ENCODE measurements at regions not wholly inside any gene's neighbourhood (a gene's known extent, or its start where the extent isn't known, plus 50 kb on each side); places are given as distances from the start of the nearest gene placed in this dataset.

DNA sequence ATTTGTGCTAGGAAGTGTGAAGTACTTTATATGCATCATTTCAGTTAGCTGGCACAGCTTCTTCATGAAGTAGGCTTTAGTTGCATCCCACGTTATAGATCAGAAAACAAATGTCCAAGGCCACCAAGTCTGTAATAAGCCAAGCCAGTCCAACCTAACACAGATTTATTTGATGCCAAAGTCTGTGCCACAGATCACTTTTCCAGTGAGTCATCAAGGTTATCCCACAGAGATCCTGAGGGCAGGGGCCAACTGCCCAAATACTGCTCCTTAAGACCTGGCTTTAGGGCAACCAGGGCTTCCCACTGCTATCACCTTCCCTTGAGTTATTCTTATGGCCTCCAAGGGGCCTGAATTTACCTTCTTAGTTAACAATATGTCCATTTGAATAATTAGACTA is 1340.4 kb downstream of the XPNPEP1 start:
- H3K4me3 ChIP-seq (ENCODE audit: insufficient read depth, low read length, poor library complexity, severe bottlenecking) = no peak overlapping the region
- no peaks in the 10 kb centered on the region for H3K9me3 ChIP-seq (ENCODE audit: insufficient read depth, low read length)
- H2AFZ ChIP-seq (ENCODE audit: low read depth, low read length, severe bottlenecking) = no peak overlapping the region
- H4K20me1 ChIP-seq (ENCODE audit: low read depth, low read length) = no peaks in the 10 kb centered on the region
- no peak for TF ChIP-seq EZH2phosphoT487 (conservative IDR thresholded peaks at IDR 0.05; ENCODE audit: low read length)
- TF ChIP-seq, protein P1, sequence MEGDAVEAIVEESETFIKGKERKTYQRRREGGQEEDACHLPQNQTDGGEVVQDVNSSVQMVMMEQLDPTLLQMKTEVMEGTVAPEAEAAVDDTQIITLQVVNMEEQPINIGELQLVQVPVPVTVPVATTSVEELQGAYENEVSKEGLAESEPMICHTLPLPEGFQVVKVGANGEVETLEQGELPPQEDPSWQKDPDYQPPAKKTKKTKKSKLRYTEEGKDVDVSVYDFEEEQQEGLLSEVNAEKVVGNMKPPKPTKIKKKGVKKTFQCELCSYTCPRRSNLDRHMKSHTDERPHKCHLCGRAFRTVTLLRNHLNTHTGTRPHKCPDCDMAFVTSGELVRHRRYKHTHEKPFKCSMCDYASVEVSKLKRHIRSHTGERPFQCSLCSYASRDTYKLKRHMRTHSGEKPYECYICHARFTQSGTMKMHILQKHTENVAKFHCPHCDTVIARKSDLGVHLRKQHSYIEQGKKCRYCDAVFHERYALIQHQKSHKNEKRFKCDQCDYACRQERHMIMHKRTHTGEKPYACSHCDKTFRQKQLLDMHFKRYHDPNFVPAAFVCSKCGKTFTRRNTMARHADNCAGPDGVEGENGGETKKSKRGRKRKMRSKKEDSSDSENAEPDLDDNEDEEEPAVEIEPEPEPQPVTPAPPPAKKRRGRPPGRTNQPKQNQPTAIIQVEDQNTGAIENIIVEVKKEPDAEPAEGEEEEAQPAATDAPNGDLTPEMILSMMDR (IDR thresholded peaks at IDR 0.05; ENCODE audit: insufficient read depth, low read length, poor library complexity, severe bottlenecking) = no peak
- H3F3A ChIP-seq (ENCODE audit: insufficient read depth) = no peaks in the 10 kb centered on the region
- no peaks in the 10 kb centered on the region for H3K36me3 ChIP-seq (ENCODE audit: low read length)
- no peak overlapping the region for H3K9ac ChIP-seq (ENCODE audit: low read length)
- no peaks in the 10 kb centered on the region for H3K79me2 ChIP-seq (ENCODE audit: insufficient read depth, low read length)
- no peak overlapping the region for H3K27ac ChIP-seq (ENCODE audit: low read depth, low read length)
- no peaks in the 10 kb centered on the region for H3K9me2 ChIP-seq (replicated peaks; ENCODE audit: insufficient read depth, low read length)
- H3K4me2 ChIP-seq (ENCODE audit: low read depth, low read length, poor library complexity, severe bottlenecking) = no peak overlapping the region
- H3K27me3 ChIP-seq (ENCODE audit: low read length) = no peaks in the 10 kb centered on the region

DNA sequence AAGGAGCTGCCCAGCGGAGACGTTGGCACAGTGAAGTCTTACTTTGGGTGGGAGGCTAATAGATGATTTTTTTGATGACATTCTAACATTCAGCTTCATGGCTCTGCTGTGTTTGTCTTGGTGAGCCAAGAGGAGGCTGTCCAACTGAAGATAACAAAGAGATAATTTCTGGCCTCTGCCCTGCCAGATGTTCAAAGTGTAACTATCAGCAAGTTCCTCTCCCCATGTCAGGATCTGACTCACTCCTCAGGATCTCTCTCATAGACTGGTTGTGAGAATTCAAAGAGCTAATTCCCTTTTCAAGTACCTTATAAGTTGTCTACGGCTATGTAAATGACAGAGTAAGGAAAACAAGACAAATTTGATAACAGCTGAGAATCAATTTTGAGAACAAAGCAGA is 1340.9 kb downstream of the XPNPEP1 start:
- no peak overlapping the region for H2AFZ ChIP-seq (ENCODE audit: low read depth, low read length, severe bottlenecking)
- no peaks in the 10 kb centered on the region for H3K27me3 ChIP-seq (ENCODE audit: low read length)
- no peak for TF ChIP-seq EZH2phosphoT487 (conservative IDR thresholded peaks at IDR 0.05; ENCODE audit: low read length)
- TF ChIP-seq, protein P1 (IDR thresholded peaks at IDR 0.05; ENCODE audit: insufficient read depth, low read length, poor library complexity, severe bottlenecking) = no peak
- no peak overlapping the region for H3K27ac ChIP-seq (ENCODE audit: low read depth, low read length)
- H3K4me3 ChIP-seq (ENCODE audit: insufficient read depth, low read length, poor library complexity, severe bottlenecking) = no peak overlapping the region
- H4K20me1 ChIP-seq (ENCODE audit: low read depth, low read length) = no peaks in the 10 kb centered on the region
- H3K79me2 ChIP-seq (ENCODE audit: insufficient read depth, low read length) = no peaks in the 10 kb centered on the region
- H3K9me3 ChIP-seq (ENCODE audit: insufficient read depth, low read length) = no peaks in the 10 kb centered on the region
- H3K36me3 ChIP-seq (ENCODE audit: low read length) = no peaks in the 10 kb centered on the region
- no peak overlapping the region for H3K9ac ChIP-seq (ENCODE audit: low read length)
- H3K4me2 ChIP-seq (ENCODE audit: low read depth, low read length, poor library complexity, severe bottlenecking) = no peak overlapping the region
- H3F3A ChIP-seq (ENCODE audit: insufficient read depth) = no peaks in the 10 kb centered on the region
- H3K9me2 ChIP-seq (replicated peaks; ENCODE audit: insufficient read depth, low read length) = no peaks in the 10 kb centered on the region

DNA sequence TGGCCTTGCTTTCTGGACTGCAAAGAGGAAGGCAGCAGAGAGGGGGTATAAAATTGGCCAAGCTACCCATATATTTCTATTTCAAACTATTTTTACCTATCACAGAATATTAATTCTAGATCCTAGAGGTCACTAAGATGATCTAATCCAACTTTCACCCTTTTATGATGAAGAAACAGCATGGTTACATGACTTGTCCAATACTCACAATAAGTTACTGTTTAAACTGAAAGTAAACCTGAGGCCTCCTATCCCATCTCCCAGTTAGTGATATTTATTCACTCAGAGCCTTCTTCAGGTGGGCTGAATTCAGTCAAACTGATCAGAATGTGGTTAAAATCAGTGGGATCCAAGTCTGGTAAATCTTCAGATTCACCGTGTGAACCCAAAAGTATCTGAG is 1345.1 kb downstream of the XPNPEP1 start:
- no peak overlapping the region for H3K9ac ChIP-seq (ENCODE audit: low read length)
- no peaks in the 10 kb centered on the region for H3K79me2 ChIP-seq (ENCODE audit: insufficient read depth, low read length)
- TF ChIP-seq, protein P1 (IDR thresholded peaks at IDR 0.05; ENCODE audit: insufficient read depth, low read length, poor library complexity, severe bottlenecking) = no peak
- TF ChIP-seq EZH2phosphoT487 (conservative IDR thresholded peaks at IDR 0.05; ENCODE audit: low read length) = no peak
- no peaks in the 10 kb centered on the region for H3K9me3 ChIP-seq (ENCODE audit: insufficient read depth, low read length)
- no peak overlapping the region for H3K4me3 ChIP-seq (ENCODE audit: insufficient read depth, low read length, poor library complexity, severe bottlenecking)
- H2AFZ ChIP-seq (ENCODE audit: low read depth, low read length, severe bottlenecking) = no peak overlapping the region
- no peak overlapping the region for H3K4me2 ChIP-seq (ENCODE audit: low read depth, low read length, poor library complexity, severe bottlenecking)
- H3F3A ChIP-seq (ENCODE audit: insufficient read depth) = no peaks in the 10 kb centered on the region
- no peaks in the 10 kb centered on the region for H4K20me1 ChIP-seq (ENCODE audit: low read depth, low read length)
- no peaks in the 10 kb centered on the region for H3K27me3 ChIP-seq (ENCODE audit: low read length)
- H3K27ac ChIP-seq (ENCODE audit: low read depth, low read length) = no peak overlapping the region
- no peaks in the 10 kb centered on the region for H3K9me2 ChIP-seq (replicated peaks; ENCODE audit: insufficient read depth, low read length)
- no peaks in the 10 kb centered on the region for H3K36me3 ChIP-seq (ENCODE audit: low read length)
